Neural progenitor cell (in vitro differentiated cells): ENCODE measurements at regions not wholly inside any gene's neighbourhood (a gene's known extent, or its start where the extent isn't known, plus 50 kb on each side); places are given as distances from the start of the nearest gene placed in this dataset.

ENCODE experiments used
- CTCF ChIP-seq: fragments of 200-600 bp; sonication (generic); IDR thresholded peaks from 2 replicates; pipeline ENCODE4 v1.5.1; 2017; ENCODE audit warnings: antibody characterized with exemption, mild to moderate bottlenecking
- EZH2 ChIP-seq: fragments of 200-600 bp; sonication (generic); IDR thresholded peaks from 2 replicates; pipeline ENCODE4 v1.6.1; 2017; ENCODE audit warnings: antibody characterized with exemption, mild to moderate bottlenecking, moderate library complexity
- EZH2phosphoT487 ChIP-seq: fragments of 200-600 bp; sonication (generic); IDR thresholded peaks from 2 replicates; pipeline ENCODE4 v1.6.1; 2017; ENCODE audit warnings: antibody characterized with exemption

- TF ChIP-seq EZH2 (no peak), CTCF (peak; percentile 38), EZH2phosphoT487 (no peak)
These were observed 164.5 kb downstream of the PTH2R start for GRCh38 chr2:208570851-208571763.
